HG02884 (cell line): ENCODE measurements at regions not wholly inside any gene's neighbourhood (a gene's known extent, or its start where the extent isn't known, plus 50 kb on each side); places are given as distances from the start of the nearest gene placed in this dataset.
"Not testable (repeated sequence)": the region's sequence is repeated elsewhere in the genome, so short reads cannot be mapped to it uniquely, and the experiment has no call there.

Experiments used
- ATAC-seq: cut with Tn5 transposase; IDR thresholded peaks from one replicate; pipeline ENCODE4 v1.9.1; 2021; ENCODE audit warnings: mild to moderate bottlenecking, moderate library complexity; ENCODE audit not compliant: unreplicated experiment

GRCh38 chr10:6929148-6929830 lies 349.2 kb upstream of the PRKCQ start:
- ATAC-seq, result no peak

- ATAC-seq, result no peak
These were observed 348.5 kb upstream of the PRKCQ start for GRCh38 chr10:6928586-6928985.

GRCh38 chr10:6926971-6927370 lies 346.9 kb upstream of the PRKCQ start:
- no peak for ATAC-seq

DNA sequence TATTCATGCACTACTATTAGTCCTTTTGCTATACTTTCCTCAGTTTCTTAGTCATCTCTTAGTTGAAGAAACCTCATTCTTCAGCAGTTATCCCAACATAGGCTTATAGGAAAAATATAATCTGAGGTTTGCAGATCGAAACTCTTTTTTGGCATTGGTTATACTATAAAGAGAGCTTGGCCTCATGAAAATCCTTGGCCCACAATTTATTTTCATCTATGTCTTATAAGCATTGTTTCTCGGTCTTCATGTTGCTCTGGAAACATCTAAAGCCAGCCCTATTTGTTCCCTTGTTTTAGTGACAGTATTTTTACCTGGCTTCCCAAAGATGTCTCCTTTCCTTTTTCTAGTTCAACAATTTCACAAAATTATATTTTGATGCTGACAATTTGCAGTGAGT lies 345.1 kb upstream of the PRKCQ start:
- ATAC-seq, result no peak

DNA sequence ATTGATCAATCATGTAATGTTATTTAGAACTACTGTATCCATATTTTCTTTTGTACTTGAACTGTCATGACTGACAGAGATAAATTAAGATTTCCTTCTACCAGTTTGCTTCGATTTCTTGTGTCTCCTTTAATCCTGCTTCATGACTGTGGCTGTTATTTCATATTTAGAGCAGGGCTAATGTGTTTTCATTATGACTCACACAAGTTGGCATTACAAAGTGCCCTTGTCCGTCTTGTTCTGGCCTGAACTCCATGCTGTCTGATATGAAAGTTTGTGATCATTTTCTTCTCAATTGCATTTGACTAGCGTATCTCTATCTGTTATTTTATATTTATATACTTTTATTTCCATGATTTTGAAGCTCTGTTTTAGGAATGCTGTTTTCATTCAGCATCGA lies 344.1 kb upstream of the PRKCQ start:
- no peak for ATAC-seq

GRCh38 chr10:6921026-6921425 lies 340.9 kb upstream of the PRKCQ start:
- ATAC-seq, result not testable (repeated sequence)

DNA sequence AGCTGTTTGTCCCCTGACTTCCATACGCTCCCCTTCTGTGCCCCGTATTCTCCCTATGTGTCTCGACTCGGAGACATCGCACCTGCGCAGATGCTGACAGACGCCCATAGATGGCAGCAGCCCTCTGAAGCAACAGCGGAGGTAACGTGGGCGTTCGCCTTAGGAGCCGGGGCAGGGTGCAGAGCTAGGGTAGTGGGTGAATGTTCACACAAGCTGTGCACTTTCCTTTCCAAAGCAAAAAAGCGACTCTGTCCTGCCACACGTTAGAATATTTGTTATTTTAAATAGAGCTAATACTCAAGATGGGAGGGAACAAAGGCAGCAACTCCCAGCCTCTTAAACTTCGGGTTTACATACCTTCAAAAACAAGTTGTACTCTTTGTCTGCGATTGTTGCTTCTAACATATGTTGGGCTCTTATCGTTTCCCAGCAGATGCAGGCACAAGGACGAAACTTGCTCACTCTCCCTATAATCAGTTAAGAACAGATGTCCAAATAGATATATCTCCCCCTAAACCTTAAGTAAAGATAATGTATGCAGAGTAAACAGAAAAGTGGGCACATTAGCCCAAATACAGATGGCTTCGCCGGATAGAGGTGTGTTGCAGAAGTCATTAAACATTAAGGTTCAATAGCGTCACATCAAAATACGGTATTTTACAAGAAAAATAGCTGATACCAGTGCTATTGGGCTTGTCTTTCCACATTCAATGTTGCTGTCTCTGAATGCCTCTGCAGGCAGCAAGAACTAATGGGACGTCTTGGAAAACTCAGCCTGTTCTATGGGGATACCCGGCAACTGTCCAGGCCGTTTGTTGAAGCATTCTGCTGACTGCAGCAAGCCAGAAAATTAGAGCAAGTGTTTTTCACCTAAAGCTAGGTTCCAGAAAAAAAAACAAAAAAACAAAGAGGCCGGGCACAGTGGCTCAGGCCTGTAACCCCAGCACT lies 340.3 kb upstream of the PRKCQ start:
- ATAC-seq, result peak; percentile 99

- no peak for ATAC-seq
These were observed 339.0 kb upstream of the PRKCQ start for GRCh38 chr10:6919077-6919476.

DNA sequence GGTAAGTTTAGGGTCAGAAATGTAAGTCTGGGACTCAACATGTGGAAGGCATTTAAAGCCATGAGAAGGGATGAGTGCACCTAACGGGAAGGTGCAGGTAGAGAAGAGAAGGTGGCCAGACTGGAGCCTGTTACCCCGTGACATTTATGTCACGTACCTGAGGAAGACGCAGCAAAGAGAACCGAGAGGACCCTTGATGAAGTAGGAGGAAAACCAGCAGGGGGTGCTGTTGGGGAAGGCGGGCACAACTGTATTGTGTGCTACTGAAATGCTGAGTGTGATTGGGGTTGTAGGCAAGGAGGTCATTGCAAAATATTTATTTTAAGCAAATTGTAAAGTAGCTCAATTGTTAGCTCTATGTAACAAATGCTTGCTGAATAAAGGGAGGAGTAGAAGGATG lies 338.2 kb upstream of the PRKCQ start:
- ATAC-seq, result no peak

DNA sequence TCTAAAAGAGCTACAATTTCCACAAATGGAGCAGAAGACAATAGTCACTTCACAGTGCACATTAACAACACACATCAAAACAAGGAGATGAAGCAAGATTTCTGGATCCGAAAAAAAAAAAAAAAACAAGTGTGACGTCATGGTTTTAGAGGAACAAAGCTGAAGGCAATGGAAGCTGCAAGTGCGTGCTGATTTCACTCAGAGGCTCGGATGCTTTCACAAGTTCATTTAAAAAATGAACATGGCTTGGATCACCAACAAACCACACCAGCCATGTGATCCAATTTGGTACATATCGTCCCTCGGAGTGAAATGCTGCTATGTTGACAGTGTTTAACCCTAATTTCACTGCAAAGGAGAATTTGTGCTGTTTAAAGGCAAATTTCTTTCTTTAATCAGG lies 337.0 kb upstream of the PRKCQ start:
- ATAC-seq, result no peak

DNA sequence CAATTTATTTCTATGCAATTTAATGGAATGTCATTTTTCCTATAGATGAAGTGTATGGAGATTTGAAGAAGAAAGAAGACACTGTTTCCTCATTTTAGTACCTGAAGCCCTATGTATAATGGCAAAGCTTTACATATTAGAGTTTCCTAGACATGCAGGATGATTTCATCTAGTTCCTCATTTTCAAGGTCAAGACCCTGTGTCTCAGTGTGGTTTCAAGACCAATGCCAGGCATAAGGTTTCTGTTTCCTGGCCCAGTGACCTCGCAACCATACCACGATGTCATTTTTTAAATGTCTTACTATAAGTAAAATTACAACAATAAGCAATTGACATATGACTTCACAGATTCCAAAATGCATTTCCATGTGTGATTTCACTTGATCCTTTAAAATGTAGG lies 336.5 kb upstream of the PRKCQ start:
- ATAC-seq, result no peak

DNA sequence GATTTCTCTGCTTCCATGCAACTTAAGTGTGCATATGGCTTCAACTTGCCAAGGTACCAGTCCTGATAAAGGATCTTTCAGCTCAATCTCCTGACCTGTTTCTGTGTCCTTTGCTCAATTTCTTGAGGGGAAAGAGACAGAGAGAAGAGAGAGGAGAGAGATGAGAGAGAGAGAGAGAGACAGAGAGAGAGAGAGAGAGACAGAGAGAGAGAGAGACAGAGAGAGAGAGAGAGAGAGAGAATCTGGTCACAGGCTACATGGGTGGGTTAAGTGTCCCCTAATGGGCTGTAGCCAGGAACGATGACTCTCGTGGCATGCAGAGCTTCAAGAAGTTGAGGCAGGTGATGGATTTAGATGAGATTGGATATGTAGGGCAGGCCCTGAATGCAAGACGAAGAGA lies 335.2 kb upstream of the PRKCQ start:
- no peak for ATAC-seq

DNA sequence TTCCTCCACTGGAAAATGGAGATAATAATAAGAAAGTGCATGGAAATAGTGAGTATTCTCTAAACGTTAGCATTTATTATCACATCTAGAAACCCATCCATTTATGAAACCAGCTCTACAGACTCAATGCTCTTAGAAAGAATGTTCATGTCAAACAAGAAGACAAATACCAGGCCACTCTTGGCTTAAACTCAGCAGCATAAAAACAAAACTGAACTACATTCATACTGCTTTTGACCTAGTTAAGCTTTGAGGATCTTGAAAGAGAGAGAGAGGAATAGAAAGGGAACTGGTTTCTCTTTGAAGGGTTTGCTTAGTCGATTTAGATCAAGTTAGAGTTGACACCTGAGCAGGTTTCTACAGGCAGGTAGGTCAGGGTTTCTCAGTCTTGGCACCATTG lies 332.9 kb upstream of the PRKCQ start:
- ATAC-seq, result no peak

GRCh38 chr10:6912424-6912823 lies 332.3 kb upstream of the PRKCQ start:
- no peak for ATAC-seq

- ATAC-seq, result no peak
These were observed 331.9 kb upstream of the PRKCQ start for GRCh38 chr10:6912021-6912420.

- no peak for ATAC-seq
These were observed 330.0 kb upstream of the PRKCQ start for GRCh38 chr10:6909905-6910560.

GRCh38 chr10:6907877-6908530 lies 327.9 kb upstream of the PRKCQ start:
- ATAC-seq, result no peak

- ATAC-seq, result no peak
These were observed 314.3 kb upstream of the PRKCQ start for GRCh38 chr10:6894405-6894804.

DNA sequence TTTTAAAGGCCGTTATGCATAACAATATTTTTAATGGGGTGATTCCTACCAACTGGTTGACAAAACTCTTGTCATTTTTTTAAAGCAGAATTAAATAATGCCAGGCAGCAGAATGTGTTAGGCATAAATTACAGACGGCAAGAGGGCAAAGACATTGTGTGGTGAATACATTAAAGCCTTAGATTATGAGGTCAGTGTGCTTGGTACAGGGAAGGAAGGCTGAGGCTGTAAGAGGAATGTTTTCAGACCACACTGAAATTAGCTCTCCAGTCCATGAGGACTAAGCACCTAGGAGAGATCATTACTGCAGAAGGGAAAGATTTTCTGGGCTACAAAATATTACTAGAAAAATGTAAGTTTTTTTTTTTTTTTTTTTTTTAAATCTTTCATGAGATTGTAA lies 312.8 kb upstream of the PRKCQ start:
- no peak for ATAC-seq

DNA sequence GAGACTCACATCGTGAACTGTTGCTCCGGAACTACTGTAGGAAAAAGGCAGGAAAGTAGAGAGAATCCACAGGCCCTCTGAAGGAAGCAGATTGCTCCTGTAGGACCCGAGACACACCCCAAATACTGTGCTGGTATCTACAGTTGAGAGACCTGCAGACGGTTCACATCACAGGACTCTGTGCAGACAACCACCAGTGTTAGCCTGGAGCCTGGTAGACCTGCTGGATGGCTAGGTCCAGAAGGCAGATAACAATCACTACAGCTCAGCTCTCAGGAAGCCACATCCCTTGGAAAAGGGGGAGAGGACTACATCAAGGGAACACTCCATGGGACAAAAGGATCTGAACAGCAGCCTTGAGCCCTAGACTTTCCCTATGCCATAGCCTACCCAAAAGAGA lies 311.8 kb upstream of the PRKCQ start:
- ATAC-seq, result no peak

- ATAC-seq, result no peak
These were observed 309.6 kb upstream of the PRKCQ start for GRCh38 chr10:6889718-6890117.
